ENCODE measurements at regions not wholly inside any gene's neighbourhood (a gene's known extent, or its start where the extent isn't known, plus 50 kb on each side); places are given as distances from the start of the nearest gene placed in this dataset.

DNA sequence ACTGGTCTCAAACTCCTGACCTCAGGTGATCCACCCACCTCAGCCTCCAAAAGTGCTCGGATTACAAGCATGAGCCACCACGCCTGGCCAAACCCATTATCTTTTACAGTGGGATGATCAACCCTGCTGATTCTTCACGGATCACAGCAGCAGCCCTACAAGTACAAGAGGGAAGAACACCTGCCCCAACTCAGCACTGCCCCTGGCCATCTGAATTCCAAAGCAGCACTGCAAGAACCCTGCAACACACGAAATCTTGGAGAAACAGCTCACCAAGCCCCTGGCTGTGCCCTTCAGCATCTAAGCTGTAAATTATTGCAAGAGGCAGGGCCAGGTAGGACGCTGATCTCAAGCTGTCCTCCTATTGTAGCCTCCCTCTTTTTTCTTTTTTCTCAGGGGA, 54.5 kb upstream of the MC3R start:
- no peak for DNase-seq (ENCODE audit: low spot score)
- Histone ChIP-seq H3K36me3 (replicated peaks; ENCODE audit: insufficient read depth, low read depth) (no peaks in the 10 kb centered on the region), H3K27ac (no peak overlapping the region), H3K4me2 (no peak overlapping the region), H3K4me1 (ENCODE audit: insufficient read depth) (no peaks in the 10 kb centered on the region), H3K9me3 (ENCODE audit: low read depth) (no peaks in the 10 kb centered on the region), H3K27me3 (no peaks in the 10 kb centered on the region), H3K79me2 (no peaks in the 10 kb centered on the region), H2AFZ (no peak overlapping the region), H4K20me1 (ENCODE audit: insufficient read depth, poor library complexity, severe bottlenecking) (no peaks in the 10 kb centered on the region), H3K4me3 (no peak overlapping the region), H3K9me2 (replicated peaks; ENCODE audit: insufficient read depth) (no peaks in the 10 kb centered on the region)
- WGBS (ENCODE audit: low lambda C conversion rate, missing lambda C conversion rate) = 50% methylated on average over 5 of the region's 5 CpGs
- TF ChIP-seq EZH2phosphoT487 (IDR thresholded peaks at IDR 0.05; ENCODE audit: low read depth, severe bottlenecking, unreplicated experiment) (no peak), EZH2 (IDR thresholded peaks at IDR 0.05; ENCODE audit: borderline replicate concordance) (no peak)
- TF ChIP-seq, protein P1, sequence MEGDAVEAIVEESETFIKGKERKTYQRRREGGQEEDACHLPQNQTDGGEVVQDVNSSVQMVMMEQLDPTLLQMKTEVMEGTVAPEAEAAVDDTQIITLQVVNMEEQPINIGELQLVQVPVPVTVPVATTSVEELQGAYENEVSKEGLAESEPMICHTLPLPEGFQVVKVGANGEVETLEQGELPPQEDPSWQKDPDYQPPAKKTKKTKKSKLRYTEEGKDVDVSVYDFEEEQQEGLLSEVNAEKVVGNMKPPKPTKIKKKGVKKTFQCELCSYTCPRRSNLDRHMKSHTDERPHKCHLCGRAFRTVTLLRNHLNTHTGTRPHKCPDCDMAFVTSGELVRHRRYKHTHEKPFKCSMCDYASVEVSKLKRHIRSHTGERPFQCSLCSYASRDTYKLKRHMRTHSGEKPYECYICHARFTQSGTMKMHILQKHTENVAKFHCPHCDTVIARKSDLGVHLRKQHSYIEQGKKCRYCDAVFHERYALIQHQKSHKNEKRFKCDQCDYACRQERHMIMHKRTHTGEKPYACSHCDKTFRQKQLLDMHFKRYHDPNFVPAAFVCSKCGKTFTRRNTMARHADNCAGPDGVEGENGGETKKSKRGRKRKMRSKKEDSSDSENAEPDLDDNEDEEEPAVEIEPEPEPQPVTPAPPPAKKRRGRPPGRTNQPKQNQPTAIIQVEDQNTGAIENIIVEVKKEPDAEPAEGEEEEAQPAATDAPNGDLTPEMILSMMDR (IDR thresholded peaks at IDR 0.05; ENCODE audit: poor library complexity) = no peak

DNA sequence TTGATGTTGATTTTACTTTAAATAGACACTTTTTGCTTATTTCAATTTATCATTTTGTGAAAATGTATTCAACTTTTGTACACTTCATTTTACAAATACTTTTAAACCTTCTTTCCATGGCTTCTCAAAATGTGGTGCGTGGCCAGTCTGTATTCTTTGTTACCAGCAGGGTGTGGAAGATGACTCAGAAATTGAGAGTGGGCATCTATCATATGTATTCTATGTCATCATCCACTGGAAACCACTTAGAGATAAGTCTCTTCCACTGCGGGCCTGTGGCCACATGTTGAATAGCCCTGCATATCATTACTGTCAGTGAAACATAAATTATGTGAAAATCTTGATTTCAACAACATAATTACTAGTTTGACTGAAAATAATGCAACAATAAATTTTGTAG, 52.6 kb upstream of the MC3R start:
- Histone ChIP-seq H4K20me1 (ENCODE audit: insufficient read depth, poor library complexity, severe bottlenecking) (no peaks in the 10 kb centered on the region), H3K79me2 (no peaks in the 10 kb centered on the region), H3K9me3 (ENCODE audit: low read depth) (no peaks in the 10 kb centered on the region), H2AFZ (no peak overlapping the region), H3K4me2 (no peak overlapping the region), H3K27ac (no peak overlapping the region), H3K4me1 (ENCODE audit: insufficient read depth) (no peaks in the 10 kb centered on the region), H3K4me3 (no peak overlapping the region), H3K27me3 (no peaks in the 10 kb centered on the region), H3K36me3 (replicated peaks; ENCODE audit: insufficient read depth, low read depth) (no peaks in the 10 kb centered on the region), H3K9me2 (replicated peaks; ENCODE audit: insufficient read depth) (no peaks in the 10 kb centered on the region)
- DNase-seq (ENCODE audit: low spot score) = no peak
- no peak for TF ChIP-seq EZH2 (IDR thresholded peaks at IDR 0.05; ENCODE audit: borderline replicate concordance)
- WGBS (ENCODE audit: low lambda C conversion rate, missing lambda C conversion rate) = 70% methylated on average over 2 of the region's 2 CpGs

All from hepatocyte (in vitro differentiated cells).